ENCODE measurements at regions not wholly inside any gene's neighbourhood (a gene's known extent, or its start where the extent isn't known, plus 50 kb on each side); places are given as distances from the start of the nearest gene placed in this dataset.

DNA sequence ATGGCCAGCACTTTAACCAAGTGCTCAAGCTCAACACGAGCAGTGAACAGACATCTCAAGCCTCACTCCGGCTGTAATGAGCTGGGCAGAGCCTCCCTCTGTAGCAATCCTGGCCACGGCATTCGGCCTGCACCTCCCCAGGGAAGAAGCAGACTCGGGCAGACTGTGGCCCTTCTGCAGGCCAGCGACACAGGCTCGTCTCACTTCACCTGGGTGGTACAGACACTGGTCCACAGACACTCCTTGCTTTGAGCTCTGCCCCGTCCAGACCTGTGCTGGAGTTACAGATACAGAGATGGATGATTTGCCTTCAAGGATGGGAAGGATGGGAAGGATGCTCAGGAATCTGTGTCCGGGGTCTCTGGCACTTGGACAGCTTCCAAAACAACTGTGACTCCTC is 300.9 kb downstream of the PREX1 start:
- no peaks in the 10 kb centered on the region for H3K36me3 Mint-ChIP-seq (ENCODE audit: insufficient read depth, unreplicated experiment)
- no peak overlapping the region for H3K4me3 Mint-ChIP-seq (ENCODE audit: low read depth, unreplicated experiment)
- DNase-seq, result no peak
- H3K4me1 Mint-ChIP-seq (ENCODE audit: low read depth, unreplicated experiment), result peaks cover 8% of the 10 kb centered on the region
- TF ChIP-seq, protein P1, sequence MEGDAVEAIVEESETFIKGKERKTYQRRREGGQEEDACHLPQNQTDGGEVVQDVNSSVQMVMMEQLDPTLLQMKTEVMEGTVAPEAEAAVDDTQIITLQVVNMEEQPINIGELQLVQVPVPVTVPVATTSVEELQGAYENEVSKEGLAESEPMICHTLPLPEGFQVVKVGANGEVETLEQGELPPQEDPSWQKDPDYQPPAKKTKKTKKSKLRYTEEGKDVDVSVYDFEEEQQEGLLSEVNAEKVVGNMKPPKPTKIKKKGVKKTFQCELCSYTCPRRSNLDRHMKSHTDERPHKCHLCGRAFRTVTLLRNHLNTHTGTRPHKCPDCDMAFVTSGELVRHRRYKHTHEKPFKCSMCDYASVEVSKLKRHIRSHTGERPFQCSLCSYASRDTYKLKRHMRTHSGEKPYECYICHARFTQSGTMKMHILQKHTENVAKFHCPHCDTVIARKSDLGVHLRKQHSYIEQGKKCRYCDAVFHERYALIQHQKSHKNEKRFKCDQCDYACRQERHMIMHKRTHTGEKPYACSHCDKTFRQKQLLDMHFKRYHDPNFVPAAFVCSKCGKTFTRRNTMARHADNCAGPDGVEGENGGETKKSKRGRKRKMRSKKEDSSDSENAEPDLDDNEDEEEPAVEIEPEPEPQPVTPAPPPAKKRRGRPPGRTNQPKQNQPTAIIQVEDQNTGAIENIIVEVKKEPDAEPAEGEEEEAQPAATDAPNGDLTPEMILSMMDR (IDR thresholded peaks at IDR 0.05; ENCODE audit: unreplicated experiment), result no peak
- CTCF ChIA-PET, result no interaction called here
- H3K27me3 Mint-ChIP-seq (ENCODE audit: unreplicated experiment), result peaks cover 69% of the 10 kb centered on the region
- intact Hi-C loops (cut with micrococcal nuclease; ENCODE audit: unreplicated experiment), result no loop called here
- no TSS peak for BruUV-seq (replicated peaks)
- peaks cover 3% of the 10 kb centered on the region for H3K9me3 Mint-ChIP-seq (ENCODE audit: low read depth, unreplicated experiment)
- no peak overlapping the region for H3K27ac Mint-ChIP-seq (ENCODE audit: unreplicated experiment)

DNA sequence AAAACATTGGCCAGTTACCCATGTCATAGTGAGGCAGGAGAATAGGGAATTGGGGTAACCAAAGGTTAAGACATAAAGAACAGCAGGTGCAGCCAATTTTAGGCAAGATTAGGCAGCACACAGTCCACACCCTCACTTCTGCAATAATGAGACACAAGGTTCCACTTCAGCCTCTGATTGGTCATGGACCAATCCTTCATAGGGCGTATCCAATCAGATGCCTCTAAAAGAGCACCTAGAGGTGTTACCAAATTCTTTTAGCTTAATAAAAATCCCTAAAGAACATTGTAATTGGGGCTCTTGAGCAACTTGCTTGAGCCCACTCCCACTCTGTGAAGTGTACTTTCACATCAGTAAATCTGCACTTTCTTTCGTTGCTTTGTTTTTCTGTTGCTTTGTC is 302.4 kb downstream of the PREX1 start:
- BruUV-seq (replicated peaks), result no TSS peak
- Mint-ChIP-seq H3K36me3 (ENCODE audit: insufficient read depth, unreplicated experiment) (no peaks in the 10 kb centered on the region), H3K9me3 (ENCODE audit: low read depth, unreplicated experiment) (peaks cover 3% of the 10 kb centered on the region), H3K27me3 (ENCODE audit: unreplicated experiment) (peaks cover 69% of the 10 kb centered on the region), H3K4me3 (ENCODE audit: low read depth, unreplicated experiment) (no peak overlapping the region), H3K4me1 (ENCODE audit: low read depth, unreplicated experiment) (no peaks in the 10 kb centered on the region), H3K27ac (ENCODE audit: unreplicated experiment) (no peak overlapping the region)
- TF ChIP-seq, protein P1 (IDR thresholded peaks at IDR 0.05; ENCODE audit: unreplicated experiment), result no peak
- no peak for DNase-seq
- intact Hi-C loops (cut with micrococcal nuclease; ENCODE audit: unreplicated experiment), result no loop called here
- CTCF ChIA-PET, result no interaction called here

DNA sequence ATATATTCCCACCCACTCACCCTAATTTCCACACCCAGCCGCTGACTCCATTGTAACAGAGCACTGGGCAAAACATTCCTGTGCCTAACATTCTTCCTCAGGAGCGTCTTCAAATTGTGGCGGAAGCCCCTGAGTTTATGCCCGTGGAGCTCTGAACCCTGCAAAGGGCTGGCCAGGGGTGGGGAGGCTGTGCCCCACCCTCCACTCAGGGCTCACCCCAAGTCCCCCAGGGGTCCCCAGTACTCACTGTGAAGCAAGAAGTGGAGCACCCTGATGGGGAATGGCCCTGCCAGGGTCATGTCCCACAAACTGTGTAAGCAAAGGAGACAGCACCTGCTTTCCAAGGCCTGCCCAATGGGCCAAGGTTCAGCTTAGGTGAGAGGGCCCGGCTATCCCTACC is 303.2 kb downstream of the PREX1 start:
- DNase-seq, result no peak
- CTCF ChIA-PET, result no interaction called here
- Mint-ChIP-seq H3K27me3 (ENCODE audit: unreplicated experiment) (peaks cover 69% of the 10 kb centered on the region), H3K36me3 (ENCODE audit: insufficient read depth, unreplicated experiment) (no peaks in the 10 kb centered on the region), H3K4me3 (ENCODE audit: low read depth, unreplicated experiment) (no peak overlapping the region), H3K9me3 (ENCODE audit: low read depth, unreplicated experiment) (peaks cover 3% of the 10 kb centered on the region), H3K27ac (ENCODE audit: unreplicated experiment) (no peak overlapping the region), H3K4me1 (ENCODE audit: low read depth, unreplicated experiment) (no peaks in the 10 kb centered on the region)
- BruUV-seq (replicated peaks), result no TSS peak
- TF ChIP-seq, protein P1 (IDR thresholded peaks at IDR 0.05; ENCODE audit: unreplicated experiment), result no peak
- intact Hi-C loops (cut with micrococcal nuclease; ENCODE audit: unreplicated experiment), result no loop called here

DNA sequence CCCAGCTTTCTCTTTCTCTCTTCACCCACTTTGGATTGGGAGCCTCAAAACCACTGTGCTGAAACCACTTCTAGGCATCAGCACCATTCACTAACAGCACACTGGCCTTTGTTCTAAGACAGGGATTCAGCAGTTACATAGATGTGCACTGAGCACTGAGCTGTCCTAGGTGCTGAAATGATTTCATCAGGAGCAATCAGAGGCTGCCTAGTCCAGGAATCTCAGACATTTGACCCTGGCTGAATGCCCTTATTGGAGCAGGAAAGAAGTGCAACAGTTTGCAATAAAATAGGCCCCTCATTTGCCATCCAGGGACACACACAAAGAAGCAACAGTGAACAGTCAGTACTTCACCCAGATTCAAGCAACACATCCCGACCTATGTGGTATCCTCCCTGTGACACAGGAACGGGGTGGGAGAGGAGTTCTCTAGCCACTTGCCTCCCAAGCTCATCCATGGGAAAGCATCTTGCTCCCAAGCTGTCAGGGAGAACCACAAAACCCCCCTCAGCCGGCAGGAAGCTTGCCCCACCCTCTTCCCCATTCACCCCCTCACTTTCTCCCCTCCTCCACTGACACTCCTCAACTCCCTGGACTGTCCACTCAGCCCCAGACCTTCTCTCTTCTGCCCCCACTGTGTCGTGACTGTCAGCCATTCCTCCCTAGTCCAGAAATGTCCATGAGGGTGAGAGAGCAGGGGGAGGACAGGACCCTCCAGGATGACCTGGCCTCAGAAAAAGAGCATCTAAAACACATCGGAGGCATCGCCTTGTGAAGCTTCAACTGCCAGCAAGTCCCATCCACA is 304.4 kb downstream of the PREX1 start:
- H3K36me3 Mint-ChIP-seq (ENCODE audit: insufficient read depth, unreplicated experiment), result no peaks in the 10 kb centered on the region
- CTCF ChIA-PET, result no interaction called here
- H3K27ac Mint-ChIP-seq (ENCODE audit: unreplicated experiment), result no peak overlapping the region
- peaks cover 60% of the 10 kb centered on the region for H3K27me3 Mint-ChIP-seq (ENCODE audit: unreplicated experiment)
- TF ChIP-seq, protein P1 (IDR thresholded peaks at IDR 0.05; ENCODE audit: unreplicated experiment), result no peak
- DNase-seq, result peak; percentile 58
- peaks cover 3% of the 10 kb centered on the region for H3K9me3 Mint-ChIP-seq (ENCODE audit: low read depth, unreplicated experiment)
- no peaks in the 10 kb centered on the region for H3K4me1 Mint-ChIP-seq (ENCODE audit: low read depth, unreplicated experiment)
- no TSS peak for BruUV-seq (replicated peaks)
- intact Hi-C loops (cut with micrococcal nuclease; ENCODE audit: unreplicated experiment), result no loop called here
- no peak overlapping the region for H3K4me3 Mint-ChIP-seq (ENCODE audit: low read depth, unreplicated experiment)
